ENCODE measurements at regions not wholly inside any gene's neighbourhood (a gene's known extent, or its start where the extent isn't known, plus 50 kb on each side); places are given as distances from the start of the nearest gene placed in this dataset.
"Not testable (repeated sequence)": the region's sequence is repeated elsewhere in the genome, so short reads cannot be mapped to it uniquely, and the experiment has no call there.

DNA sequence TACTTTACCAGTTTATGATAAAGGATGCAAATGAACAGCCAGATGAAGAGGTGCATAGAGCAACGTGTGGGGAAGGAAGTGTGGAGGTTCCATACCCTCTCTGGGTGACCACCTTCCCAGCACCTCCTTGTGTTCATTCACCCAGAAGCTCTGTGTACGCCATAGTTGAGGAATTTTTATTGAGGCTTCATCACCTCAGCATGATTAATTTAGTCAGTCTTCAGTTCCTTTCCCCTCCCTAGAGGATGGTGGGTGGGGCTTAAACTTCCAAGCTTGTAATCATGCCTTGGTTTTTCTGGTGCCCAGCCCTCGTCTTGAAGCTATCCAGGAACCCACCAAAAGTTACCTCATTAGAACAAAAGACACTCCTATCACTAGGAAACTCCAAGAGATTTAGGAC lies 162.7 kb downstream of the PLCE1 start:
- Histone ChIP-seq H3K4me3 (ENCODE audit: low read depth, low read length, poor library complexity, severe bottlenecking) (no peak overlapping the region), H3K27ac (ENCODE audit: low read depth, low read length, poor library complexity, severe bottlenecking) (no peak overlapping the region), H3K36me3 (ENCODE audit: insufficient read depth, low read length) (no peaks in the 10 kb centered on the region), H3K79me2 (ENCODE audit: insufficient read depth, low read depth, low read length) (no peaks in the 10 kb centered on the region), H3K4me1 (ENCODE audit: insufficient read depth, low read length, poor library complexity, severe bottlenecking) (no peaks in the 10 kb centered on the region), H2AFZ (ENCODE audit: low read length) (no peak overlapping the region), H3K9me2 (ENCODE audit: insufficient read depth, low read length) (no peaks in the 10 kb centered on the region), H4K20me1 (ENCODE audit: insufficient read depth, low read length) (no peaks in the 10 kb centered on the region), H3K4me2 (ENCODE audit: low read length) (no peak overlapping the region), H3K9me3 (ENCODE audit: low read length) (no peaks in the 10 kb centered on the region)
- TF ChIP-seq, protein P1, sequence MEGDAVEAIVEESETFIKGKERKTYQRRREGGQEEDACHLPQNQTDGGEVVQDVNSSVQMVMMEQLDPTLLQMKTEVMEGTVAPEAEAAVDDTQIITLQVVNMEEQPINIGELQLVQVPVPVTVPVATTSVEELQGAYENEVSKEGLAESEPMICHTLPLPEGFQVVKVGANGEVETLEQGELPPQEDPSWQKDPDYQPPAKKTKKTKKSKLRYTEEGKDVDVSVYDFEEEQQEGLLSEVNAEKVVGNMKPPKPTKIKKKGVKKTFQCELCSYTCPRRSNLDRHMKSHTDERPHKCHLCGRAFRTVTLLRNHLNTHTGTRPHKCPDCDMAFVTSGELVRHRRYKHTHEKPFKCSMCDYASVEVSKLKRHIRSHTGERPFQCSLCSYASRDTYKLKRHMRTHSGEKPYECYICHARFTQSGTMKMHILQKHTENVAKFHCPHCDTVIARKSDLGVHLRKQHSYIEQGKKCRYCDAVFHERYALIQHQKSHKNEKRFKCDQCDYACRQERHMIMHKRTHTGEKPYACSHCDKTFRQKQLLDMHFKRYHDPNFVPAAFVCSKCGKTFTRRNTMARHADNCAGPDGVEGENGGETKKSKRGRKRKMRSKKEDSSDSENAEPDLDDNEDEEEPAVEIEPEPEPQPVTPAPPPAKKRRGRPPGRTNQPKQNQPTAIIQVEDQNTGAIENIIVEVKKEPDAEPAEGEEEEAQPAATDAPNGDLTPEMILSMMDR (conservative IDR thresholded peaks at IDR 0.05; ENCODE audit: low read length): no peak
- TF ChIP-seq EZH2phosphoT487 (IDR thresholded peaks at IDR 0.05; ENCODE audit: borderline replicate concordance, low read depth, low read length): no peak
- ChIA-PET CTCF (ENCODE audit: unreplicated experiment) (no interaction called here), POLR2A (interaction anchor here (0.7 kb wide), 1 partner anchor 1086 kb away, joined by 4 read pairs; no protein-coding TSS in a partner anchor)
- no peak for DNase-seq (ENCODE audit: low spot score)
- intact Hi-C loops (cut with micrococcal nuclease; ENCODE audit: unreplicated experiment): no loop called here
- BruUV-seq (replicated peaks): no TSS peak

GRCh38 chr10:94165158-94165611 lies 171.5 kb downstream of the PLCE1 start:
- DNase-seq (ENCODE audit: low spot score); H3K9me3 ChIP-seq (ENCODE audit: low read length); H3K27ac ChIP-seq (ENCODE audit: low read depth, low read length, poor library complexity, severe bottlenecking); H4K20me1 ChIP-seq (ENCODE audit: insufficient read depth, low read length); intact Hi-C loops (cut with micrococcal nuclease; ENCODE audit: unreplicated experiment); H3K9me2 ChIP-seq (ENCODE audit: insufficient read depth, low read length); H3K4me3 ChIP-seq (ENCODE audit: low read depth, low read length, poor library complexity, severe bottlenecking); CTCF ChIA-PET (ENCODE audit: unreplicated experiment); H2AFZ ChIP-seq (ENCODE audit: low read length); H3K4me2 ChIP-seq (ENCODE audit: low read length); BruUV-seq (replicated peaks); H3K4me1 ChIP-seq (ENCODE audit: insufficient read depth, low read length, poor library complexity, severe bottlenecking); H3K79me2 ChIP-seq (ENCODE audit: insufficient read depth, low read depth, low read length); H3K36me3 ChIP-seq (ENCODE audit: insufficient read depth, low read length); POLR2A ChIA-PET: not testable (repeated sequence)

DNA sequence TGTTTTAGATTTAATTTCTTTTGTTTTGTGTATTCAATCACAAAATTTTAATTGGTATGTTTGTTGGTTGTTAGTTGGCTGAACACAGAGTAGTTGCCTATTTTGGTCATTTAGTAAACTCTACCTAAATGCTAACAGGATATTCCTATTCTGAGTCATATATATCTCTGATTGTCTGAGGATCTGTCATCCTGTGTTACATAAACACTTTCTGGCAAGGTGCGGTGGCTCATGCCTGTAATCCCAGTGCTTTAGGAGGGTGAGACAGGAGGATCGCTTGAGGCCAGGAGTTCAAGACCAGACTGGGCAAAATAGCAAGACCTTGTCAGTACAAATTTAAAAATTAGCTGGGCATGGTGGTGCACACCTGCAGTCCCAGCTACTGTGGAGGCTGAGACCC lies 178.6 kb downstream of the PLCE1 start:
- Histone ChIP-seq H3K36me3 (ENCODE audit: insufficient read depth, low read length) (no peaks in the 10 kb centered on the region), H3K27ac (ENCODE audit: low read depth, low read length, poor library complexity, severe bottlenecking) (no peak overlapping the region), H3K9me3 (ENCODE audit: low read length) (no peaks in the 10 kb centered on the region), H3K9me2 (ENCODE audit: insufficient read depth, low read length) (no peaks in the 10 kb centered on the region), H2AFZ (ENCODE audit: low read length) (no peak overlapping the region), H4K20me1 (ENCODE audit: insufficient read depth, low read length) (no peaks in the 10 kb centered on the region), H3K4me3 (ENCODE audit: low read depth, low read length, poor library complexity, severe bottlenecking) (no peak overlapping the region), H3K4me2 (ENCODE audit: low read length) (no peak overlapping the region), H3K79me2 (ENCODE audit: insufficient read depth, low read depth, low read length) (no peaks in the 10 kb centered on the region), H3K4me1 (ENCODE audit: insufficient read depth, low read length, poor library complexity, severe bottlenecking) (no peaks in the 10 kb centered on the region)
- ChIA-PET POLR2A (no interaction called here), CTCF (ENCODE audit: unreplicated experiment) (no interaction called here)
- no peak for TF ChIP-seq EZH2phosphoT487 (IDR thresholded peaks at IDR 0.05; ENCODE audit: borderline replicate concordance, low read depth, low read length)
- TF ChIP-seq, protein P1 (conservative IDR thresholded peaks at IDR 0.05; ENCODE audit: low read length): no peak
- no peak for DNase-seq (ENCODE audit: low spot score)
- no TSS peak for BruUV-seq (replicated peaks)
- intact Hi-C loops (cut with micrococcal nuclease; ENCODE audit: unreplicated experiment): no loop called here
